SK-N-MC (cell line): ENCODE measurements at regions not wholly inside any gene's neighbourhood (a gene's known extent, or its start where the extent isn't known, plus 50 kb on each side); places are given as distances from the start of the nearest gene placed in this dataset.

Experiments
- EZH2 ChIP-seq: fragments of 200-600 bp; sonication (generic); IDR thresholded peaks from one replicate; pipeline ENCODE4 v1.6.1; 2017; ENCODE audit warnings: antibody characterized with exemption
- FOXP2 ChIP-seq: optimal IDR thresholded peaks from 2 replicates; pipeline ENCODE3; 2011; ENCODE audit warnings: mild to moderate bottlenecking, moderate library complexity; ENCODE audit not compliant: insufficient read depth; ENCODE audit errors: extremely low read length, control extremely low read depth
- POLR2AphosphoS5 ChIP-seq: IDR thresholded peaks from 2 replicates; pipeline ENCODE4 v1.6.1; 2012; ENCODE audit warnings: mild to moderate bottlenecking, low read depth, low read length, borderline replicate concordance

GRCh38 chr16:8452941-8453340 lies 137.4 kb downstream of the TMEM114 start:
- no peak for TF ChIP-seq EZH2
- no peak for TF ChIP-seq POLR2AphosphoS5
- TF ChIP-seq FOXP2 = no peak
